ENCODE measurements at regions not wholly inside any gene's neighbourhood (a gene's known extent, or its start where the extent isn't known, plus 50 kb on each side); places are given as distances from the start of the nearest gene placed in this dataset.

DNA sequence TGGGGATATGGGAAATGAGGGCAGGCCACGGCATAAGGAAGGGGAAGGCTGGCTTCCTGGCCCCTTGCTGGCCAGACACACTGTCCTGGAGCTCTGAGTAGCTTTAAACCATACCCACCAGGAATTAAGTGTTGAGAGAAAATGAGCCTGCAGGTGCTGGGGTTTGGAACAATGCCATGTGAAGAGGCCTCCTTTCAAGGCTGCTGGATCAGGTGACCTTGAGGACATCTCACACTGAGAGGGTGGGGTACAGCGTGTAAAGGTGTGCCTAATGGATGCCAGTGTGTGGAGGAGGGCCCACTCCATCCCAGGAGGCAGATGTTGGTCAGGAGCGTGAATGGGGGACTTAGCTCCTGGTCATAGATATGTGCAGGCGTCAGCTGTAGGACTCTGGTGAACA, 74.8 kb upstream of the MLN start (continued):
- TF ChIP-seq, protein P1, sequence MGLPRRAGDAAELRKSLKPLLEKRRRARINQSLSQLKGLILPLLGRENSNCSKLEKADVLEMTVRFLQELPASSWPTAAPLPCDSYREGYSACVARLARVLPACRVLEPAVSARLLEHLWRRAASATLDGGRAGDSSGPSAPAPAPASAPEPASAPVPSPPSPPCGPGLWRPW (IDR thresholded peaks at IDR 0.05), result no peak
- TF ChIP-seq, protein P2, sequence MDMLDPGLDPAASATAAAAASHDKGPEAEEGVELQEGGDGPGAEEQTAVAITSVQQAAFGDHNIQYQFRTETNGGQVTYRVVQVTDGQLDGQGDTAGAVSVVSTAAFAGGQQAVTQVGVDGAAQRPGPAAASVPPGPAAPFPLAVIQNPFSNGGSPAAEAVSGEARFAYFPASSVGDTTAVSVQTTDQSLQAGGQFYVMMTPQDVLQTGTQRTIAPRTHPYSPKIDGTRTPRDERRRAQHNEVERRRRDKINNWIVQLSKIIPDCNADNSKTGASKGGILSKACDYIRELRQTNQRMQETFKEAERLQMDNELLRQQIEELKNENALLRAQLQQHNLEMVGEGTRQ (IDR thresholded peaks at IDR 0.05), result no peak
- no peak for TF ChIP-seq ZSCAN20 (CRISPR knock-in tag; IDR thresholded peaks at IDR 0.05)
- TF ChIP-seq NFE2L2 (conservative IDR thresholded peaks at IDR 0.05; ENCODE audit: low read length), result no peak

DNA sequence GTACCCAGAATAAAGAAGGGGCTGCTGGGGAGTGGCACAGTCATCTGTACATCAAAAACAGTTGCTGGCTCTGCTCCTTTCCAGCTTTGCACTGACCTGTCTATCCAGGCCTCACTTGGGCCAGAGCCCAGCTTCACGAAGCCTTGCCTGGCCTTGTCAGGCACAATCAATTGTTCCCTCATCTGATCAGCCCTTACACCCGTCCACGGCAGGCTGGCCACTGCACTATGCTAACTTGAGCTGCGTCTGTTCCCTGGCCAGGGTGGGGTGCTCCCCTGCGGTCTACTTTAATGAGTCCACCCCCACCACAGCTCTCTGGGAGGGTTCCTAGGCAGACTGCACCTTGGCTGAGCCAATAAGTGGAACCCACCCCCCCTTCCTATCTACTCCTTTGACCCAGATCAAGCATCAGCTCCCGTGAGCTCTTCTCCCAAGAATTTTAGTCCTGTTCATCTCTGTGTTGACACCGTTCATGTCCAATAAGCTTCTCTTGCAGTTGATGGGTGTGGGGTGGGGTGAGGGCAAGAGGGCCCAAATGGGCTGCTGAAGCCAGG, 74.3 kb upstream of the MLN start:
- H3K4me2 ChIP-seq, result no peak overlapping the region
- H3K27ac ChIP-seq, result no peak overlapping the region
- no peak overlapping the region for H3K4me3 ChIP-seq
- WGBS (ENCODE audit: missing lambda C conversion rate), result 69% methylated on average over 3 of the region's 7 CpGs
- POLR2A ChIA-PET, result no interaction called here
- no peaks in the 10 kb centered on the region for H3K9me3 ChIP-seq
- DNase-seq (ENCODE audit: low read depth in 1 of 2, low spot score in 1 of 2) (no peak), ATAC-seq (no peak), FAIRE-seq (no peak)
- no peaks in the 10 kb centered on the region for H3K4me1 ChIP-seq
- no peak for TF ChIP-seq CBX8 (IDR thresholded peaks at IDR 0.05)
- no peak for TF ChIP-seq FOSB (CRISPR knock-in tag; IDR thresholded peaks at IDR 0.05)
- TF ChIP-seq CEBPB (IDR thresholded peaks at IDR 0.05), result no peak
- no peak for TF ChIP-seq HDAC2 (IDR thresholded peaks at IDR 0.05)
- TF ChIP-seq MAZ (IDR thresholded peaks at IDR 0.05; ENCODE audit: borderline replicate concordance, low read depth, low read length), result no peak
- TF ChIP-seq ZNF302 (CRISPR knock-in tag; IDR thresholded peaks at IDR 0.05), result no peak
- TF ChIP-seq FOSL2 (IDR thresholded peaks at IDR 0.05), result no peak
- TF ChIP-seq FOSL2 (CRISPR knock-in tag; IDR thresholded peaks at IDR 0.05), result no peak
- no peak for TF ChIP-seq GATA3 (IDR thresholded peaks at IDR 0.05; ENCODE audit: borderline replicate concordance)
- TF ChIP-seq NR3C1 (IDR thresholded peaks at IDR 0.05), result no peak
- CTCF ChIA-PET, result interaction anchor here (1.3 kb wide), 1 partner anchor 149 kb away, joined by 5 read pairs; no protein-coding TSS in a partner anchor

DNA sequence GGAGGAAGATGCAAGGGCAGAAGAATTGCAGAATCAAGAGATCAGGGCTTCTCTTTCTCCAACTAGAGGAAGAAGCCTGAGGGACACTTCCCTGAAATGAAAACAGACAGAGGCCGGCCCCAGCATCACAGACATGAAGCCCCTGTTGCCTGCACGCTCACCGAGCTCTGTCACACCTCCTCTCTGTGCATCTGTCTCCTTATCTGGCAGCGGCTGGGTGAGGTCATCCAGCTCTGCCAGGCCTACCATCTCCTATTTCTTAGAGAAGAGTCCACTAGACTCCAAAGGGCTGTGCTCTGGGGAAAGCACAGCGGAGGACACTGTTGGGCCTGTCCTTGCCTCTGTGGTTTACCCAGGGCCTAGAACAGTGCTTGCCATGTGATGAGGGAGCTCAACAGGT, 71.9 kb upstream of the MLN start:
- CTCF ChIA-PET, result no interaction called here
- no peak overlapping the region for H3K27ac ChIP-seq
- FAIRE-seq (no peak), ATAC-seq (no peak), DNase-seq (ENCODE audit: low read depth in 1 of 2, low spot score in 1 of 2) (no peak)
- POLR2A ChIA-PET, result no interaction called here
- 72% methylated on average over 5 of the region's 5 CpGs for WGBS (ENCODE audit: missing lambda C conversion rate)
- H3K4me2 ChIP-seq, result no peak overlapping the region
- TF ChIP-seq CHD4 (IDR thresholded peaks at IDR 0.05; ENCODE audit: borderline replicate concordance), result no peak
- TF ChIP-seq, protein P3, sequence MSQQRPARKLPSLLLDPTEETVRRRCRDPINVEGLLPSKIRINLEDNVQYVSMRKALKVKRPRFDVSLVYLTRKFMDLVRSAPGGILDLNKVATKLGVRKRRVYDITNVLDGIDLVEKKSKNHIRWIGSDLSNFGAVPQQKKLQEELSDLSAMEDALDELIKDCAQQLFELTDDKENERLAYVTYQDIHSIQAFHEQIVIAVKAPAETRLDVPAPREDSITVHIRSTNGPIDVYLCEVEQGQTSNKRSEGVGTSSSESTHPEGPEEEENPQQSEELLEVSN (IDR thresholded peaks at IDR 0.05; ENCODE audit: borderline replicate concordance, low read depth), result no peak
- no peak for TF ChIP-seq RFX5 (IDR thresholded peaks at IDR 0.05)
- TF ChIP-seq NPAS2 (CRISPR knock-in tag; IDR thresholded peaks at IDR 0.05; ENCODE audit: borderline replicate concordance), result no peak
- no peak for TF ChIP-seq RCOR1 (IDR thresholded peaks at IDR 0.05; ENCODE audit: low read depth, low read length)
- TF ChIP-seq, protein P4, sequence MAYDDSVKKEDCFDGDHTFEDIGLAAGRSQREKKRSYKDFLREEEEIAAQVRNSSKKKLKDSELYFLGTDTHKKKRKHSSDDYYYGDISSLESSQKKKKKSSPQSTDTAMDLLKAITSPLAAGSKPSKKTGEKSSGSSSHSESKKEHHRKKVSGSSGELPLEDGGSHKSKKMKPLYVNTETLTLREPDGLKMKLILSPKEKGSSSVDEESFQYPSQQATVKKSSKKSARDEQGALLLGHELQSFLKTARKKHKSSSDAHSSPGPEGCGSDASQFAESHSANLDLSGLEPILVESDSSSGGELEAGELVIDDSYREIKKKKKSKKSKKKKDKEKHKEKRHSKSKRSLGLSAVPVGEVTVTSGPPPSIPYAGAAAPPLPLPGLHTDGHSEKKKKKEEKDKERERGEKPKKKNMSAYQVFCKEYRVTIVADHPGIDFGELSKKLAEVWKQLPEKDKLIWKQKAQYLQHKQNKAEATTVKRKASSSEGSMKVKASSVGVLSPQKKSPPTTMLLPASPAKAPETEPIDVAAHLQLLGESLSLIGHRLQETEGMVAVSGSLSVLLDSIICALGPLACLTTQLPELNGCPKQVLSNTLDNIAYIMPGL (CRISPR knock-in tag; IDR thresholded peaks at IDR 0.05; ENCODE audit: borderline replicate concordance), result no peak
- TF ChIP-seq ESRRA (IDR thresholded peaks at IDR 0.05; ENCODE audit: borderline replicate concordance, low read length), result no peak
- TF ChIP-seq, protein P1 (IDR thresholded peaks at IDR 0.05), result no peak
- TF ChIP-seq, protein P5, sequence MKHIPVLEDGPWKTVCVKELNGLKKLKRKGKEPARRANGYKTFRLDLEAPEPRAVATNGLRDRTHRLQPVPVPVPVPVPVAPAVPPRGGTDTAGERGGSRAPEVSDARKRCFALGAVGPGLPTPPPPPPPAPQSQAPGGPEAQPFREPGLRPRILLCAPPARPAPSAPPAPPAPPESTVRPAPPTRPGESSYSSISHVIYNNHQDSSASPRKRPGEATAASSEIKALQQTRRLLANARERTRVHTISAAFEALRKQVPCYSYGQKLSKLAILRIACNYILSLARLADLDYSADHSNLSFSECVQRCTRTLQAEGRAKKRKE (CRISPR knock-in tag; IDR thresholded peaks at IDR 0.05; ENCODE audit: low read depth), result no peak
- no peak for TF ChIP-seq EP300 (IDR thresholded peaks at IDR 0.05)
- TF ChIP-seq HOXB5 (CRISPR knock-in tag; IDR thresholded peaks at IDR 0.05), result no peak
- no peaks in the 10 kb centered on the region for H3K4me1 ChIP-seq
- H3K9me3 ChIP-seq, result no peaks in the 10 kb centered on the region
- H3K4me3 ChIP-seq, result no peak overlapping the region

Data from A549 (cell line).